ENCODE measurements at regions not wholly inside any gene's neighbourhood (a gene's known extent, or its start where the extent isn't known, plus 50 kb on each side); places are given as distances from the start of the nearest gene placed in this dataset.

DNA sequence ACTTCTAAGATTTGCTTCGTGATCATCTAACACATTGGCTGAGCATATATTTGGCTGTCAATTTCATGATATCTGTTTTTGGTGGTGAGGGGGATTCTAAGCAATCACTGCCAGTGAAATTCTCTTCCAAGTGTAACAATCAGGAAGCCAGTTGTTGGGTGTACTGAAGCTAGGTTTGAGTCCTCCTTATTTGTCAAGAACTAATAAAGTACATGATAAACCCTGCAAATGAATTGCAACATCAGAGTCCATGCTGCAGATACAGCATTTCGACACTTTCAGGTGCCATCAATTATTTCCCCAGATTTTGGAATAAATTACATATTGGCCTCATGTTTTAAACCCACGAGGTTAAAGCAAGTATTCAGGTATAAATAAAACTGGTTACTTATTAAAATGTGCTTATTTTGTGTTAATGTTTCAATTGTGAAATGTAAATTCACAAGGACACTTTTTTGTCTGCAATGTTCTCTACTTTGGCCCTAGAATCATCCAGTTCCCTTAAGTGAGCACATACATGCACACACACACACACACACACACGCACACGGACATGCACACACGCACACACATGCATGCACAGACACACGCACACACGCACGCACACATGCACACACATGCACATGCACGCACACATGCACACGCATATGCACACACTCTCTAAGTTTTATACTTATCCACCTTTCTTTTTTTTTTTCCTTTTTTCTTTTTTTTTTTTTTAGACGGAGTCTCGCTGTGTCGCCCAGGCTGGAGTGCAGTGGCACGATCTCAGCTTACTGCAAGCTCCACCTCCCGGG lies 510.2 kb upstream of the KLF6 start:
- ChIA-PET CTCF (no interaction called here), POLR2A (ENCODE audit: low non-redundant PET) (no interaction called here)
- no peak for DNase-seq (ENCODE audit: low spot score)
- no peak overlapping the region for H3K27ac ChIP-seq
- no peak for TF ChIP-seq CTCF (conservative IDR thresholded peaks at IDR 0.05; ENCODE audit: low read depth)

DNA sequence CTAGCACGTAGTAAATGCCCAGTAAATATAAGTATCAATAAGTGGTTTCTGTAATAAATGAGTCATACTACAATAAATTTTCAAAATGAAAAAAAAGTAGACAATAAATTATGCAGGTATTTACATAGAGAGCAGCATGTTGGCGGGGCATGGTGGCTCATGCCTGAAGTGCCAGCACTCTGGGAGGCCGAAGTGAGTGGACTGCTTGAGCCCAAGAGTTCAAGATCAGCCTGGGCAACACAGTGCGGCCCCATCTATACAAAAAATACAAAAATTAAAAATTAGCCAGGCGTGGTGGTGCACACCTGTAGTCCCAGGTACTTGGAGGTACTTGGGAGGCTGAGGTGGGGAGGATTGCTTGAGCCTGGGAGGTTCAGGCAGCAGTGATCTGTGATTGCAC lies 509.3 kb upstream of the KLF6 start:
- no peak overlapping the region for H3K27ac ChIP-seq
- ChIA-PET CTCF (no interaction called here), POLR2A (ENCODE audit: low non-redundant PET) (no interaction called here)
- no peak for TF ChIP-seq CTCF (conservative IDR thresholded peaks at IDR 0.05; ENCODE audit: low read depth)
- DNase-seq (ENCODE audit: low spot score) = no peak

DNA sequence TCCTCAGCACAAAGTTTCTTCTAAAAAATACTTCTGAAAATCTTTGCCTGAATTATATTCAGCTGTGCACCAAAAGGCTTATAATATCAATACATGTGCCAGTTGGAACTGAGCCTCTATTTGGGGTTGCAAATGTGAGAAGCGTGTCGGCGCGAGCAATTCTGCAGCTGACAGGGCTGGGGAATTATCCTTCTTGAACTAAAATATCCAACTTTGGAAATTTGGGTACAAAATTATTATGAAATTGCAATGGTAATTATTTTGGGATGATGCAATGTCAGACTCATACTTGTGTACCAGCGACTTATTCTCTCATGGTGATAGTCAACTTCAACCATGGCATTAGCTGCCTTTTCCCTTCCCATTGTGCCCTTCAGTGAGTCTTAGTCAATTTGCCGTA lies 507.0 kb upstream of the KLF6 start:
- H3K27ac ChIP-seq = no peak overlapping the region
- CTCF ChIA-PET = interaction anchor here (0.6 kb wide), 3 partner anchors 16 to 473 kb away, joined by 3 read pairs; no protein-coding TSS in a partner anchor
- no peak for DNase-seq (ENCODE audit: low spot score)
- POLR2A ChIA-PET (ENCODE audit: low non-redundant PET) = no interaction called here
- no peak for TF ChIP-seq CTCF (conservative IDR thresholded peaks at IDR 0.05; ENCODE audit: low read depth)

GRCh38 chr10:4285121-4285520 lies 500.1 kb upstream of the KLF6 start:
- TF ChIP-seq CTCF (conservative IDR thresholded peaks at IDR 0.05; ENCODE audit: low read depth) = no peak
- no peak overlapping the region for H3K27ac ChIP-seq
- no peak for DNase-seq (ENCODE audit: low spot score)
- ChIA-PET POLR2A (ENCODE audit: low non-redundant PET) (no interaction called here), CTCF (no interaction called here)

- CTCF ChIA-PET = no interaction called here
- TF ChIP-seq CTCF (conservative IDR thresholded peaks at IDR 0.05; ENCODE audit: low read depth) = no peak
- H3K27ac ChIP-seq = no peak overlapping the region
- POLR2A ChIA-PET (ENCODE audit: low non-redundant PET) = no interaction called here
- DNase-seq (ENCODE audit: low spot score) = no peak
Observed at GRCh38 chr10:4283846-4284610, 499.0 kb upstream of the KLF6 start.

DNA sequence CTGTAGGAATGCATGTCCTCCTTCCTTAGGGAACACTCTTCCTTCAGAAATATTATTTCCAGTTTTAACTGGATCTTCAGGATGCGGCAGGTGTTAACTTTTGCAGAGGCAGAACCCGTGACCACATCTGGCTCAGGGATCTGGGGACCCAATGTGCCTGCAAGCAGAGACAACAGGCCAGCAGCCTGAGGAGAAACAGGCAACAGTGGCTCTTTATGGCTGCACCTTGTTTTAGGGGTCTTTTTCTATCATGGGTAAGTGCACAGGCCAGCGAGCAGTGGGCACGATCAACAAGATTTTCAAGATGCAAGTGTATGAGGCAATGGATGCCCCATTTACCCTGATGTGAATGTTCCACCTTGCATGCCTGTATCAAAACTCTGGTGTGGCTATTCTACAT lies 497.5 kb upstream of the KLF6 start:
- no peak overlapping the region for H3K27ac ChIP-seq
- ChIA-PET CTCF (no interaction called here), POLR2A (ENCODE audit: low non-redundant PET) (no interaction called here)
- TF ChIP-seq CTCF (conservative IDR thresholded peaks at IDR 0.05; ENCODE audit: low read depth) = no peak
- DNase-seq (ENCODE audit: low spot score) = no peak

Measured in RWPE1 (cell line).